ENCODE measurements at regions not wholly inside any gene's neighbourhood (a gene's known extent, or its start where the extent isn't known, plus 50 kb on each side); places are given as distances from the start of the nearest gene placed in this dataset.

DNA sequence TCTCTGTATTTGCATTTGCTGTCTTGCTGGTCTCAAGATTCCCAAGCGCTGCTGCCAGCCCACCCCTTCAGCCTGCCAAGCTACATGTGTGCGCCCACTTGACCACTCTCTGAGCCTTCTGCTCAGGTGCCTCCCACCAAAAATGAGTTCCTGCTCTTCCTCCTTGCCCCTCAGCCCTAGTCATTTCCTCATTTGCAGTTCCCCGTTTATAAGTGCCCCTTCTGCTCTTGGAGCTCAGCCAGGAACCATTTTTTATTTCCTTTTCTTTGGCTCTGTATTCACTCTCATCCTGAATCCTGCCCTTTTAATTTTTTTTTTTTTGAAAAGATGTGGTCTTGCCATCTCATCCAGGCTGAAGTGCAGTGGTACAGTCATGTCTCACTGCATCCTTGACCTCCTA, 406.0 kb upstream of the AMELY start (continued):
- TF ChIP-seq HDAC2 (IDR thresholded peaks at IDR 0.05; ENCODE audit: borderline replicate concordance in 1 of 2, low read depth in 2 of 2, low read length in 2 of 2), result no peak
- TF ChIP-seq SP1 (IDR thresholded peaks at IDR 0.05; ENCODE audit: low read depth, low read length), result no peak

All from H1 (cell line).